Activated CD8-positive, alpha-beta T cell treated with anti-CD3 and anti-CD28 coated beads for 36 hours (primary cell): ENCODE measurements at regions not wholly inside any gene's neighbourhood (a gene's known extent, or its start where the extent isn't known, plus 50 kb on each side); places are given as distances from the start of the nearest gene placed in this dataset.

Experiments
- ATAC-seq: fragments of 200-7000 bp; cut with Tn5 transposase; one replicate; pipeline ENCODE4 v1.10.0; 2021; ENCODE audit warnings: mild to moderate bottlenecking, moderate library complexity
- CTCF ChIA-PET: fragments of 350-600 bp; sonication (Branson Sonifier 250); formaldehyde crosslinking; loops from one replicate; lab custom pipeline; 2021; ENCODE audit warnings: antibody characterized with exemption; lab: Charles Lee
- POLR2A ChIA-PET: fragments of 350-600 bp; sonication (Branson Sonifier 250); formaldehyde crosslinking; loops from one replicate; lab custom pipeline; 2021; ENCODE audit warnings: antibody characterized with exemption; lab: Charles Lee
- DNase-seq: peaks from one replicate; pipeline ENCODE4 v3.0.0-alpha.2; 2020
- H3K27ac Mint-ChIP-seq: one replicate; pipeline ENCODE4 v1.8.0; 2021; ENCODE audit warnings: mild to moderate bottlenecking, mixed read lengths
- H3K27me3 Mint-ChIP-seq: one replicate; pipeline ENCODE4 v1.8.0; 2021; ENCODE audit warnings: mixed read lengths
- H3K36me3 Mint-ChIP-seq: one replicate; pipeline ENCODE4 v1.8.0; 2021; ENCODE audit warnings: low read depth, mixed read lengths
- H3K4me1 Mint-ChIP-seq: one replicate; pipeline ENCODE4 v1.8.0; 2021; ENCODE audit warnings: low read depth, mixed read lengths
- H3K4me3 Mint-ChIP-seq: one replicate; pipeline ENCODE4 v1.8.0; 2021; ENCODE audit warnings: mild to moderate bottlenecking, moderate library complexity, mixed read lengths
- H3K9me3 Mint-ChIP-seq: one replicate; pipeline ENCODE4 v1.8.0; 2021; ENCODE audit warnings: mixed read lengths
- CTCF ChIP-seq: fragments of 200-600 bp; IDR thresholded peaks from one replicate; pipeline ENCODE4 v1.8.0; 2022; ENCODE audit warnings: antibody characterized with exemption, mild to moderate bottlenecking
- intact Hi-C: fragments of 100-400 bp; cut with micrococcal nuclease; formaldehyde crosslinking; loops from one replicate; pipeline ENCODE4 v1.10.0; 2022

DNA sequence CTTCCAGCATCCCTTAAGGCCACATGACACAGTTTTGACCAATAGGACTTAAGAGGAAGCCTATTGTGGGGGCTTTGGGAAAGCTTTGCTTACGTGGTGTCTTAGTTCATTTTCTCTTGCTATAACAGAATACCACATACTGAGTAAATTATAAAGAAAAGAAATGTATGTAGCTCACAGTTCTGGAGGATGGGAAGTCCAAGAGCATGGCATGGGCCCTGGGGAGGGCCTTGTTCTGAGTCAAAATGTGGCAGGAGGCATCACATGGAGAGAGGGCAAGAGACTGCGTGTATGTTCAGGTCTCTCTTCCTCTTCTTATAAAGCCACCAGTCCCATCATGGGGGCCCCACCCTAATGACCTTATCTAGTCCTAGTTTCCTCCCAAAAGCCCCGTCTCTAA lies 68.6 kb upstream of the CPEB4 start:
- CTCF ChIA-PET: no interaction called here
- TF ChIP-seq CTCF: no peak
- POLR2A ChIA-PET: no interaction called here
- H3K4me3 Mint-ChIP-seq: no peak overlapping the region
- no peak for ATAC-seq
- intact Hi-C loops: no loop called here
- H3K4me1 Mint-ChIP-seq: peaks cover 7% of the 10 kb centered on the region
- H3K9me3 Mint-ChIP-seq: peaks cover 3% of the 10 kb centered on the region
- peaks cover 6% of the 10 kb centered on the region for H3K27me3 Mint-ChIP-seq
- H3K36me3 Mint-ChIP-seq: no peaks in the 10 kb centered on the region
- no peak overlapping the region for H3K27ac Mint-ChIP-seq
- no peak for DNase-seq

GRCh38 chr5:173823274-173823644 lies 64.9 kb upstream of the CPEB4 start:
- no peak for ATAC-seq

DNA sequence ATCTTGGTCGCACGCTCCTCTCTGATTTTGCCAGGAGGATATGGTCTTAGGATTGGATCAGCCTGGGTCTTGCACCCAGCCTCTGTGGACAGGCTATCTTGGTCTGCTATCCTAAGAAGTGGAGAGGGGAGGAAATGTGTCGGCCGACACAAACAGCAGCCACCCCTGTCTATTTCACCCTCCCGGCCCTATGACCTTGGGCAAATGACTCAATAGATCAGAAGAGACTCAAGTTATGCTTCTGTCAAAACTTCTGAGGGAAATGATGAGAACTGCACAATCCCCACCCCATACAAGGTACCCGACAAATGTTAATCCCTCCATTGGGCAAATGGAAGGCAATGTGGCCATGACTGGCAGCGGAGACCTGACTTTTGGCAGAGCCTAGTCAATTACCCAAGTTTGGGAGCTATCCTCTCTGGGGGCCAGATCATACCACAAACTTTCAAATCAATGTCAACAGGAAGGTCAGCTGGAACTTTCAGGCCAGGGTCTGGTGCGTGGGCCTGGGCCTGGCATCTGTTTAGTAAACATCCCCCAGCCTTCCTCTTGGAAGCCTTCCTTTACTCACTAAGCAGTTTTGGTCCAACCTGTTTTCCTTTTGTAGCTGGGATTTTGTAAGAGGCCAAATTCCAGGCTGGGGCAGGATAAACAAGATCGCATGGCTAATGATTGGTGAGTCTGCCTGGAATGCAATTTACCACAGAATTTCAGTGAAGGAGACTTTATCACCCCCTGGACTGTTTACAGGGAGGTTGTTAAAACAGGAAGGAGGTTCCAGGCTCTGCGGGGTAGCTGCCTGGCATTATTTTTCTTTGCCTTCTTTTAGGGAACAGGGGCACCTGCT lies 64.2 kb upstream of the CPEB4 start:
- peaks cover 7% of the 10 kb centered on the region for H3K9me3 Mint-ChIP-seq
- no peaks in the 10 kb centered on the region for H3K36me3 Mint-ChIP-seq
- intact Hi-C loops: no loop called here
- no peak overlapping the region for H3K27ac Mint-ChIP-seq
- ATAC-seq (no peak), DNase-seq (no peak)
- ChIA-PET CTCF (interaction anchor here (1.0 kb wide), 1 partner anchor 251 kb away, joined by 3 read pairs; no protein-coding TSS in a partner anchor), POLR2A (interaction anchor here (0.6 to 0.7 kb wide), 2 partner anchors 41 to 137 kb away, joined by 3 read pairs; no protein-coding TSS in a partner anchor)
- peaks cover 7% of the 10 kb centered on the region for H3K4me1 Mint-ChIP-seq
- no peak overlapping the region for H3K4me3 Mint-ChIP-seq
- no peak for TF ChIP-seq CTCF
- H3K27me3 Mint-ChIP-seq: no peaks in the 10 kb centered on the region

More at GRCh38 chr5:173823274-173823644, 64.9 kb upstream of the CPEB4 start:
- no peaks in the 10 kb centered on the region for H3K27me3 Mint-ChIP-seq
- no peak overlapping the region for H3K4me3 Mint-ChIP-seq
- intact Hi-C loops: no loop called here
- H3K4me1 Mint-ChIP-seq: peaks cover 7% of the 10 kb centered on the region
- DNase-seq: no peak
- no peak for TF ChIP-seq CTCF
- no peaks in the 10 kb centered on the region for H3K36me3 Mint-ChIP-seq
- CTCF ChIA-PET: no interaction called here
- H3K27ac Mint-ChIP-seq: no peak overlapping the region
- H3K9me3 Mint-ChIP-seq: peaks cover 7% of the 10 kb centered on the region
- POLR2A ChIA-PET: no interaction called here

- POLR2A ChIA-PET: interaction anchor here (0.7 to 1.1 kb wide), 2 partner anchors 10 to 68 kb away, joined by 3 read pairs; no protein-coding TSS in a partner anchor
- CTCF ChIA-PET: no interaction called here
- Mint-ChIP-seq H3K4me3 (no peak overlapping the region), H3K9me3 (peaks cover 4% of the 10 kb centered on the region), H3K36me3 (no peaks in the 10 kb centered on the region), H3K4me1 (peaks cover 7% of the 10 kb centered on the region), H3K27me3 (no peaks in the 10 kb centered on the region), H3K27ac (no peak overlapping the region)
- DNase-seq: no peak
- ATAC-seq: no peak
- TF ChIP-seq CTCF: no peak
- intact Hi-C loops: no loop called here
Observed at GRCh38 chr5:173825215-173825865, 62.8 kb upstream of the CPEB4 start.

- POLR2A ChIA-PET: interaction anchor here (1.1 kb wide), 1 partner anchor 9 kb away, joined by 3 read pairs; no protein-coding TSS in a partner anchor
- Mint-ChIP-seq H3K4me1 (peaks cover 4% of the 10 kb centered on the region), H3K9me3 (peaks cover 4% of the 10 kb centered on the region), H3K27ac (no peak overlapping the region), H3K4me3 (no peak overlapping the region), H3K27me3 (no peaks in the 10 kb centered on the region), H3K36me3 (no peaks in the 10 kb centered on the region)
- CTCF ChIA-PET: interaction anchor here (0.7 to 1.5 kb wide), 2 partner anchors 40 to 147 kb away, joined by 3 to 4 read pairs; no protein-coding TSS in a partner anchor
- no peak for ATAC-seq
- TF ChIP-seq CTCF: no peak
- DNase-seq: no peak
- intact Hi-C loops: no loop called here
Observed at GRCh38 chr5:173826086-173826427, 62.1 kb upstream of the CPEB4 start.
